NOMO-1 treated with DMSO at 0.1 percent for 48 hours (cell line): ENCODE measurements at regions not wholly inside any gene's neighbourhood (a gene's known extent, or its start where the extent isn't known, plus 50 kb on each side); places are given as distances from the start of the nearest gene placed in this dataset.
"Not testable (repeated sequence)": the region's sequence is repeated elsewhere in the genome, so short reads cannot be mapped to it uniquely, and the experiment has no call there.

Experiments
- DNase-seq: peaks from one replicate; lab custom pipeline; 2025; ENCODE audit not compliant: unreplicated experiment; lab: John Stamatoyannopoulos, UW

DNA sequence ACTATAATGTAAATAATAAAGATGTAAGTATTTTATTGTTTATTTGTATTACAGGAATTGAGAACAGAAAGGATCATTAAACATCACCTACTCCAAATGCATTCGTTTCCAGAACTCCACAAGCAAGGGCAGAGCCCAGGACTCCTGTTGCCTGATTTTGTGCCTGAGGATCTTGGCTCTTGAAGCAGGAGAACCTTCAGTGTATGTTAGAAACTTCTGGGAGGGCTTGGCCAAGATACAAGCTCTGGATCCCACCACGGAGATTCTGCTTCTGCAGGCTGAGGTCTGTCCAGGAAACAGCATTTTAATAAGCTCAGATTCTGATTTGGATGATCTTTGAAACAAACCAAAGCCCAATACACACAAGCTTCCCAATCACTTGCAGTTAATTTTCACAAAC, 142.4 kb upstream of the SOX11 start:
- DNase-seq = no peak

GRCh38 chr2:5555636-5556035, 136.5 kb upstream of the SOX11 start:
- no peak for DNase-seq

GRCh38 chr2:5561006-5561405, 131.2 kb upstream of the SOX11 start:
- no peak for DNase-seq

DNA sequence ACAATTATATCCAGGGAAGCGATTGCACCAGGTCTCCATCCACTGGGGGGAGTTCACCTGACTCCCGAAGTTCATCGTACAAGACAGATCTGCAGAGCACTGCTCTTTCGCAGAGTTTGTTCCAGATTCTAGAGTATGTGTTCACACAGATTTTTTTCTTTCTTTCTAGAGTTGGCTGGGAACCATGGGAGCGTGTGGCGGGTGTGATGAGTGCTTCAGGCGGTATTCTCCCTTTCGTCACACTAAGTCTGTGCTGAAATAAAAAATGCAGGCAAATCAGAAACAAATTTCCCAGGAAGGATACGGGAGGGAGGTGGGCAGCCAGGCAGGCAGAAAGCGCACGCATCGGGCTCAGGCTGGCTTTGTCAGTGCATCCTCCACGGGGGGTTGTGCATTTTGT, 129.8 kb upstream of the SOX11 start:
- DNase-seq = no peak

- DNase-seq = no peak
These were observed 129.3 kb upstream of the SOX11 start for GRCh38 chr2:5562865-5563264.

DNA sequence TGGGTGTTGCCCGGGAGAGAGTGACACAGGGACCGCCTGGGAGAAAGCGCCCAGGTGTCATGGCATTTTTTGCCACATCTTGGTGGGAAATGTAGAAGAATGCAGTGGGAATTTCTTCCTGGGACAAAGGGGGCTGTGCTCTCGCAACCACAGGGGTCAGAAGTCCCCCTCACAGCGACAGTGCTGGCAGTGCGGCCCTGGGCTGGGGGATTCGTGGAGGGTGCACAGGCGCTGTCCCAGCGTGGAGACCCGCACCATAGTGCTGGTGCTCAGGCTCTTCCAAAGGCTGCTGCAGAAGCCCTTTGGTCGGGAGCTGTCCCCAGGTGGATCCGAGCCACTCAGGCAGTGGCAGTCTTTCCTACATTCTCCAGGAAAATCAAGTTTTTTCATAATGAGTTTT, 128.8 kb upstream of the SOX11 start:
- no peak for DNase-seq

GRCh38 chr2:5569256-5569655, 122.9 kb upstream of the SOX11 start:
- no peak for DNase-seq

DNA sequence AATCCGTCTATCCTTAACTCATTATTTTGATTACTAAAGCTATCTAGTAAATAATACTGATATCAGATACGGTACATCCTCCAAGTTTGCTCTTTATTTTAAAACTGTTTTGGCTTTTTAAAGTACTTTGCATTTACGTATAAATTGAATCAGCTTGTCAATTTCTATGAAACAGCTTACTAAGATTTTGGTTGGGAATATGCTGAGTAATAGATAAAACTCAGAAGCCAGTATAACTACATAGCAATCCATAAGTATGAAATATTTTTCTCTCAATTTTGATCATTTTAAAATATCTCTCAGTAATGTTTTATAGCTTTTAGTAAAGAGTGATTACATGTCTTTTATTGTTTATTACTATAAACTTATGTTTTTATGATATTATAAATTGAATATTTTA, 116.2 kb upstream of the SOX11 start:
- no peak for DNase-seq

DNA sequence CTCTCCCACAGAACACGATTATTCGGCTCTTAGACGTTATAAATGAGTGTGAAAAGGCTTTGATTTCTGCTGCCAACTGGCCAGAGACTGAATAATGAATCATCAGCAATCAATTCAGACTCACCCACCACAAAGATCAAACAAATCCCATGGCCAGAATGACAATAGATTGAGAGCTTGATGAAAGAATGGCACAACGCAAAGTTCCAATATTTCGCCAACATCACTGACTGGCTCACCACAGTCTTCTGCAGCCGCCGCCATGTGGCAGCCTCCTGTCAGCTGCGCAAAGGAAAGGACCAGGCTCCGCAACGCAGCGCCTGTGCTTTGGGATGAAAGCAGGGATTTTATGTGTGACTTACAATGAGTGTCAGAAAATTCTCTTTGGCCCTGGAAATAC, 104.4 kb upstream of the SOX11 start:
- DNase-seq = no peak

DNA sequence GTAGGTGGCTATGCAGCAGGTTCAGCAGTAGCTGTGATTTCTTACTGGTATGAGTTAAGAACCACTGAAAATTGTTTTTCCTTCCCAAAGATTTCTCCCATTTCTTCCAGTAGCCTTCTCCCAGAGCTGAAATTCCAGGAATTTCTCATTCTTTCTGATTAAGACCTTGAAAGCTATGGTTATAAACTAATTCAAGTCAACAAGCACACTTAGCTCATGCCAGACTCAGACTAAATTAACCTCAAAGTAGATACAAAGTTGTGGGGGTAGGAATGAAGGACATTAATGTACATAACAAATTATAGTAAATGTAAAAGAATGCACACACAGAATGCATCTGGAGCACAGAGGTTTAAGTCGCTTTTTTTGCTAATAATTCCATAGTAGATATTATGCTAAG, 103.6 kb upstream of the SOX11 start:
- DNase-seq = no peak

- DNase-seq = no peak
These were observed 103.0 kb upstream of the SOX11 start for GRCh38 chr2:5589183-5589582.

DNA sequence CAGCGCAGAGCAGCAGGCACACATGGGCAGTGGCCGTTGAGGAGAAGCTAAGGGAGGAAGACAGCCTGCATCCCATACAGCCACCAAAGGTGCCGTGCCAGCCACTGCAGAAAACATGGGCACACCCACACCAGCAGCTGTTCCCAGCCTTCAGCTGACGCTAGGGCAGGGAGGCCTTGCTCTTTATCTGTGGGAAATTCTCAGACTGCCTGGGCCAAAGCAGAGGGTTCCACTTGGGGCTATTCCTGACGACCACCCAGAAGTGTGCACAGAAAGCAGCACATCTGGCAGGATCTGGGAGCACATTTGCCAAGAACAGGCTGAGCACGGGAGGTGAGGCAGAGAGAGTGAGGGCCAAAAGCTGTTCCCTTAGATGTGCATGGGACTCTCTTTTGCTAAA, 101.3 kb upstream of the SOX11 start:
- no peak for DNase-seq

DNA sequence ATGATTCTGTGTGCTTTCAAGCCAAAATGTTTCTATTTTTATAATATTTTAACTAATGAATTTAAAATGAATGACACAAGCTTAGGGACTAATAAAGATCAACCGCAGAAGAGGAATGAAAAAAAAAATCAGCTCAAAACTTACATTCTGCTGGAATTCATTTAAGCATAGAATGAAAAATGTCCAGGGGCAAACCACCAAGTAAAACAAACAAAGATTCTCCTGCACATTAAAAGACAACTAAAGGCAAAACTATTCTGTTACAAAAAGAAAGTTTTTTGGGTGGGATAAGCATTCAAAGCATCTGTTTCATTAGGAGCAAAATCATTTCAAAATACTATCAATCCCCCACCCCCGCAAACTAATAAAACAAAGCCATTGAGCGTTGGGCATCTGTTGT, 99.3 kb upstream of the SOX11 start:
- no peak for DNase-seq

DNA sequence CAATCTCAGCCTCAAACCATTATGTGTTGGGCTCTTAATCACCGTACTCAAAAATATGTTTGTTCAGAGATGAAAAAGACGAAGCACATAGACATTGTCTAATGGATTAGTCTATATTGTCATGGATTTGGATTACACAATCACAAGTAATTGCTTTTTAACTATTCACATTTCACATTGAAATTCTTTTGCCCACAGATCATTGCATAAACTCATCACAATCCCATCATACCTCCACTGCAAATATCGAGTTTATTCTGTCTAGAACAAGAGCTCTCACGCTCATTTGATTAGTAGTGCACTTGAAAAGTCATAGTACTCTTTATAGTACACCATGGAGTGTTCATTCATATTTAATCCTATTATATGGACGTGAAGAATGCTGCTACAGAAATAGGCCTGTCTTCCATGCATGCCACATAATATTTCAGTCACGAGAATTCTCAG, 97.9 kb upstream of the SOX11 start:
- no peak for DNase-seq

DNA sequence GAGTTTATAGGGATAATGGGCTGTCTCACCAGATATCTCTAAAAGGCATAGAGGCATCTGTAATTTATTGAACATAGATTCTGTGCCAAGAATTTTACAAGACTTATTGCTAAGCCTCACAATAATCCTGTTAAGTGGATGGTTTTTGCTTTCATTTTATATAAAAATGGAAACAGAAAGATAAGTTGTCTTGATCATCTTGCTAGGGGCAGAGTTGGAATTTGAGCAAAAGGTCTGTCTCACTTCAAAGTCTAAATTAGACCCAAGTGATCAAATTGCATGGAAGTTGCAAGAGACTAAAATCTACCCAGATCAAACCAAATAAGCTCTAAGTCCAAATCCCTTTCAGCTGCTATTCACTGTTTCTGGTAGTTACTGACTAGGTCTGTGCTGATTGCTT, 95.3 kb upstream of the SOX11 start:
- DNase-seq = no peak

DNA sequence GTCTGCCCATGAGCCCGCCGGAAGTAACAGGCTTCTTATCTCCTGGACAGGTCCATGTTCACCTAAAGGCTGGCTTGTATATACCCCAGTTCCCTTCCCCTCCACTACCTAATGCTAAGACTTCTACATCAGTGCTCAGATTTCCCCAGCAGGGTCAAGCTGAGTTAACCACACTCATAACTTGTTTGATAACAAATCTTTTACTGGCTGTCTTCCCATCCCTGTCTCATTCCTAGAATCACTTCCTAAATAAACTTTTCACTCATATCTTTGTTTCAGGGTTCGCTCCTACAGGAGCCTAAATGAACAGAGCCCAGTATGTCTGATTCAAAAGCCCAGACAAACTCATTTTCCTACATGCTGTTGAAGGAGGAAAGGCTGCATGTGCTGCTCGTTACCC, 94.0 kb upstream of the SOX11 start:
- no peak for DNase-seq

DNA sequence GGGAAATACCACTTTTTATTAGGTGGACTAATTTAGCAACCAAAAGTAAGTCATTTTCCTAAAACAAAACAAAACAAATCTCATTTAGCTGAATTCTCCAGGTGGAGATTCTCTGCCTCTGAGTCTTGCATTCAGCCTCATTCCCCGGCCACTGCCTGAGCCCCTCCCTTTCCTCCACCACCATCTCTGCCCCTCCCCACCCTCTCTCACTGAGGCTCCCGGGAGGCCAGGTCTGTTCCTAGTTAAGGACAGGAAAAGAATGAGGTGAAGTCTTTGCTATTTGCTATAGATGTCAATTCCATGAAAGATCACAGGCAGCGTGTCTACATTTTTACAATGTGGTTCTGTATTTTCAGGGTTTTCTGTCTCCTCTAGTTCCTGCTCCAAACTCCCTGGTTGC, 83.0 kb upstream of the SOX11 start:
- DNase-seq = no peak

DNA sequence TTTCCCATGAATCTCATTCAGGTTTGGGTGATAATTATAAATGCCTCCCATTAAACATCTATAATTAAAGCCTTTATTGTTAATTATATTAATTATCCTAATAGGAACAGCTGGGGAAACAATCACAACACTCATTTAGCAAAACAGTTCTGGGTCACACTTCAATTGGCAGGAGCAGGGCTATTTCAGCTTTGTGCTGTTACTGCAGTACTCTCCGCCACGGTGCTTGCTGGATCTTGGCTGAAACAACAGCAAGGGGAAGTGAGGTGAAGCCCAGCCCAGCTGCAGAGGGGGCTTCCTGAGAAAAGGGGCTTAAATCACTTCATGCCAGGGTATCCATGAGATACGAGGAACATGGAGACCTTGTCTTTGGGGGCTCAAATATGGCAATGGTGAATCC, 79.5 kb upstream of the SOX11 start:
- DNase-seq = no peak

- no peak for DNase-seq
These were observed 76.2 kb upstream of the SOX11 start for GRCh38 chr2:5616019-5616418.

DNA sequence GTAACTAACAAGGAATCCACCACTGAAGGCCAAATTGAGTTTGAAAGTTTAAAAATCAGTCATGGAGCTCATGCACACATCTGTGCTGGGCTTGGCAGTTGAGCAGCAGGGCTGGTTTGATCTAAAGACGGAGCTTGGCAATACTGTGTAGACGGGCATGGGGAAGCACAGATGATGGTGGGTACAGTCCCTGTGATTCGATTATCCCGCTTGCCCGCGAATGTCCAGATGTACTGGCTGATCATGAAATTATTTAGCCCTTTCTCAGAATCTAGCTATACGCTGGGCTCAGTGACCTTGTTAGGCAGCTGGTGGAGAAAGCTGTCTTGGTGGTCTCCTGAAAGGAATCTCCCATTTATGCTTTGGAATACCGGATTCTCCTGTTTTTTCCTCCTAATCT, 74.8 kb upstream of the SOX11 start:
- DNase-seq = no peak

- no peak for DNase-seq
These were observed 74.4 kb upstream of the SOX11 start for GRCh38 chr2:5617796-5618195.

GRCh38 chr2:5618271-5618670, 73.9 kb upstream of the SOX11 start:
- no peak for DNase-seq

DNA sequence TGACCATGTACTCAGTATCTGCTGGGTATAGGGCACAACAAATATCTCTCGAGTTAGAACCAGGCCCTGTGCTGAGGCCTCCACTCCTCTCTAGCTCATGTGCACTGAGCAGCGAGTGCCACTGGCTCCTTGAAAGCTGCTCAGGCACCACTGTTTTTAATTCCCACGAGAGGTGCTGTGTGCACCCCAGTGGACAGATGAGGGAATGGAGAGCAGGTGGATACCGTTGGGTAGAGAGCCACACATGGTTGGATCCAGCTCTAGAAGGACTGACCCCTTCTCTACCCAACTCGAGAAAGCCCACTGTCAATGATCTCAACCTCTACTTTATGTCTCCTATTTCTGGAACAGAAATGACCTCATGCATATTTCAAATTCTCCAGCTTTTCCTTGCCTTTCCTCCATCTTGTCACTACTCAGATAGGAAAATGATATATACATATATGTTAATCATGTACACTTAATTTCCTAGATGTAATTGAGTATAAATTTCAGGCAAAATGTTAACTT, 66.6 kb upstream of the SOX11 start:
- DNase-seq = not testable (repeated sequence)

- not testable (repeated sequence) for DNase-seq
These were observed 63.7 kb upstream of the SOX11 start for GRCh38 chr2:5628484-5628883.
